GM23248 (cell line): ENCODE measurements at regions not wholly inside any gene's neighbourhood (a gene's known extent, or its start where the extent isn't known, plus 50 kb on each side); places are given as distances from the start of the nearest gene placed in this dataset.
A peak's percentile ranks its signal among the peaks of the same experiment; 100 is the strongest.

Experiments used
- DNase-seq: peaks from one replicate; pipeline ENCODE4 v3.0.0-alpha.2; 2015
- H2AFZ ChIP-seq: fragments of 200-600 bp; sonication (generic); 2 replicates; pipeline ENCODE4 v1.6.1; 2016; ENCODE audit warnings: antibody characterized with exemption
- H3F3A ChIP-seq: fragments of 200-600 bp; sonication (generic); 2 replicates; pipeline ENCODE4 v1.6.1; 2016; ENCODE audit warnings: mild to moderate bottlenecking, antibody characterized with exemption, mixed run types; ENCODE audit not compliant: insufficient read depth
- H3K27ac ChIP-seq: fragments of 200-600 bp; sonication (generic); 2 replicates; pipeline ENCODE4 v1.5.1; 2016; ENCODE audit warnings: mild to moderate bottlenecking
- H3K27me3 ChIP-seq: fragments of 200-600 bp; sonication (generic); replicated peaks from 2 replicates; pipeline ENCODE4 v1.6.1; 2016; ENCODE audit warnings: mild to moderate bottlenecking; ENCODE audit not compliant: insufficient read depth
- H3K36me3 ChIP-seq: fragments of 200-600 bp; sonication (generic); 2 replicates; pipeline ENCODE4 v1.6.1; 2016; ENCODE audit warnings: low read depth, mild to moderate bottlenecking
- H3K4me1 ChIP-seq: fragments of 200-600 bp; sonication (generic); 2 replicates; pipeline ENCODE4 v1.6.1; 2016; ENCODE audit warnings: mild to moderate bottlenecking; ENCODE audit not compliant: insufficient read depth
- H3K4me2 ChIP-seq: fragments of 200-600 bp; sonication (generic); one replicate; pipeline ENCODE4 v1.6.1; 2016; ENCODE audit warnings: mild to moderate bottlenecking; ENCODE audit not compliant: unreplicated experiment
- H3K4me3 ChIP-seq: fragments of 200-600 bp; sonication (generic); 2 replicates; pipeline ENCODE4 v1.5.1; 2016; ENCODE audit warnings: mild to moderate bottlenecking
- H3K79me2 ChIP-seq: fragments of 200-600 bp; sonication (generic); 2 replicates; pipeline ENCODE4 v1.6.1; 2016; ENCODE audit warnings: mild to moderate bottlenecking; ENCODE audit not compliant: insufficient read depth
- H3K9ac ChIP-seq: fragments of 200-600 bp; sonication (generic); 2 replicates; pipeline ENCODE4 v1.6.1; 2016; ENCODE audit warnings: mild to moderate bottlenecking
- H3K9me2 ChIP-seq: fragments of 200-600 bp; sonication (generic); 2 replicates; pipeline ENCODE4 v1.6.1; 2016; ENCODE audit warnings: mixed run types, mild to moderate bottlenecking, moderate library complexity; ENCODE audit not compliant: insufficient read depth
- H3K9me3 ChIP-seq: fragments of 200-600 bp; sonication (generic); one replicate; pipeline ENCODE4 v1.6.1; 2017; ENCODE audit warnings: low read depth
- H4K20me1 ChIP-seq: fragments of 200-600 bp; sonication (generic); 2 replicates; pipeline ENCODE4 v1.6.0; 2016; ENCODE audit not compliant: insufficient read depth
- EZH2 ChIP-seq: fragments of 200-600 bp; sonication (generic); IDR thresholded peaks from 2 replicates; pipeline ENCODE4 v1.6.1; 2018; ENCODE audit warnings: antibody characterized with exemption, mild to moderate bottlenecking; ENCODE audit not compliant: insufficient read depth, poor library complexity, severe bottlenecking
- EZH2phosphoT487 ChIP-seq: fragments of 200-600 bp; sonication (generic); IDR thresholded peaks from 2 replicates; pipeline ENCODE4 v1.6.1; 2018; ENCODE audit warnings: antibody characterized with exemption, moderate library complexity, mild to moderate bottlenecking, low read depth; ENCODE audit not compliant: insufficient read depth
- WGBS, 2 experiments: methylation state at CpG; one replicate each; pipeline ENCODE4 v1.1.6; 2015 to 2017; ENCODE audit warnings: low lambda C conversion rate in 2 of 2, low coverage in 1 of 2; ENCODE audit errors: missing lambda C conversion rate in 2 of 2; 5-methylcytosine and 5-hydroxymethylcytosine counted together
- in situ Hi-C: fragments of 300-500 bp; cut with MboI; formaldehyde crosslinking; loops from 2 replicates; pipeline ENCODE4 v1.15.0; 2020

GRCh38 chr4:101563126-101563525, 215.8 kb upstream of the PPP3CA start:
- H3K4me1 ChIP-seq: no peaks in the 10 kb centered on the region
- H3K4me3 ChIP-seq: no peak overlapping the region
- 40 to 48% methylated on average over 5 of the region's 5 CpGs for WGBS, 2 experiments
- H3K9me2 ChIP-seq: no peaks in the 10 kb centered on the region
- in situ Hi-C loops: no loop called here
- H3K4me2 ChIP-seq: no peak overlapping the region
- H3K9me3 ChIP-seq: no peaks in the 10 kb centered on the region
- H2AFZ ChIP-seq: no peak overlapping the region
- H4K20me1 ChIP-seq: no peaks in the 10 kb centered on the region
- H3K79me2 ChIP-seq: no peaks in the 10 kb centered on the region
- DNase-seq: peak; percentile 4
- no peak overlapping the region for H3K27ac ChIP-seq
- H3F3A ChIP-seq: no peaks in the 10 kb centered on the region
- TF ChIP-seq EZH2 (no peak), EZH2phosphoT487 (no peak)
- no peak overlapping the region for H3K9ac ChIP-seq
- H3K36me3 ChIP-seq: no peaks in the 10 kb centered on the region
- H3K27me3 ChIP-seq: no peaks in the 10 kb centered on the region; the same call in 1 of the 2 replicates

GRCh38 chr4:101556842-101557241, 209.5 kb upstream of the PPP3CA start:
- H3K4me1 ChIP-seq: no peaks in the 10 kb centered on the region
- WGBS, 2 experiments: 25 to 33% methylated on average over 4 of the region's 4 CpGs
- no peaks in the 10 kb centered on the region for H3K36me3 ChIP-seq
- DNase-seq: no peak
- H3K9ac ChIP-seq: no peak overlapping the region
- no peak overlapping the region for H3K4me3 ChIP-seq
- no peaks in the 10 kb centered on the region; the same call in 1 of the 2 replicates for H3K27me3 ChIP-seq
- H2AFZ ChIP-seq: no peak overlapping the region
- no peak overlapping the region for H3K27ac ChIP-seq
- H3F3A ChIP-seq: no peaks in the 10 kb centered on the region
- no peak overlapping the region for H3K4me2 ChIP-seq
- in situ Hi-C loops: no loop called here
- no peaks in the 10 kb centered on the region for H4K20me1 ChIP-seq
- TF ChIP-seq EZH2: no peak
- no peak for TF ChIP-seq EZH2phosphoT487
- H3K79me2 ChIP-seq: no peaks in the 10 kb centered on the region
- no peaks in the 10 kb centered on the region for H3K9me3 ChIP-seq
- no peaks in the 10 kb centered on the region for H3K9me2 ChIP-seq

- Histone ChIP-seq H2AFZ (no peak overlapping the region), H3K27ac (no peak overlapping the region), H3K79me2 (no peaks in the 10 kb centered on the region), H3K4me2 (no peak overlapping the region), H4K20me1 (no peaks in the 10 kb centered on the region), H3K9me2 (no peaks in the 10 kb centered on the region), H3K27me3 (no peaks in the 10 kb centered on the region; the same call in 1 of the 2 replicates), H3F3A (no peaks in the 10 kb centered on the region), H3K4me3 (no peak overlapping the region), H3K36me3 (no peaks in the 10 kb centered on the region), H3K4me1 (no peaks in the 10 kb centered on the region), H3K9ac (no peak overlapping the region), H3K9me3 (no peaks in the 10 kb centered on the region)
- in situ Hi-C loops: no loop called here
- WGBS, 2 experiments: 63 to 76% methylated on average over 4 of the region's 4 CpGs
- DNase-seq: no peak
- TF ChIP-seq EZH2phosphoT487 (no peak), EZH2 (no peak)
Measured at GRCh38 chr4:101555341-101555880, 208.1 kb upstream of the PPP3CA start.

GRCh38 chr4:101540336-101540735, 193.0 kb upstream of the PPP3CA start:
- H3K9ac ChIP-seq: no peak overlapping the region
- no peaks in the 10 kb centered on the region for H3K36me3 ChIP-seq
- TF ChIP-seq EZH2 (no peak), EZH2phosphoT487 (no peak)
- H3K9me2 ChIP-seq: no peaks in the 10 kb centered on the region
- no peak overlapping the region for H3K4me3 ChIP-seq
- H3K4me2 ChIP-seq: no peak overlapping the region
- H3K4me1 ChIP-seq: no peaks in the 10 kb centered on the region
- no peaks in the 10 kb centered on the region for H3F3A ChIP-seq
- H4K20me1 ChIP-seq: no peaks in the 10 kb centered on the region
- WGBS, 2 experiments: 4 to 8% methylated on average over 2 of the region's 2 CpGs
- no peaks in the 10 kb centered on the region for H3K9me3 ChIP-seq
- DNase-seq: no peak
- no peak overlapping the region for H3K27ac ChIP-seq
- in situ Hi-C loops: no loop called here
- no peaks in the 10 kb centered on the region for H3K27me3 ChIP-seq
- no peak overlapping the region for H2AFZ ChIP-seq
- no peaks in the 10 kb centered on the region for H3K79me2 ChIP-seq

- no peaks in the 10 kb centered on the region for H3K79me2 ChIP-seq
- H3K27me3 ChIP-seq: 0 out of 2 replicates have a peak, but pooled peaks cover 8% of the 10 kb centered on the region
- 14 to 19% methylated on average over 1 of the region's 1 CpG for WGBS, 2 experiments
- H2AFZ ChIP-seq: no peak overlapping the region
- no peak overlapping the region for H3K9ac ChIP-seq
- no peak overlapping the region for H3K4me2 ChIP-seq
- TF ChIP-seq EZH2 (no peak), EZH2phosphoT487 (no peak)
- H3K4me3 ChIP-seq: no peak overlapping the region
- no peaks in the 10 kb centered on the region for H3F3A ChIP-seq
- no peak overlapping the region for H3K27ac ChIP-seq
- DNase-seq: no peak
- H3K36me3 ChIP-seq: no peaks in the 10 kb centered on the region
- no peaks in the 10 kb centered on the region for H3K4me1 ChIP-seq
- no peaks in the 10 kb centered on the region for H3K9me2 ChIP-seq
- in situ Hi-C loops: no loop called here
- no peaks in the 10 kb centered on the region for H4K20me1 ChIP-seq
- H3K9me3 ChIP-seq: no peaks in the 10 kb centered on the region
Measured at GRCh38 chr4:101528526-101528925, 181.2 kb upstream of the PPP3CA start.
